HG03342 (cell line): ENCODE measurements at regions not wholly inside any gene's neighbourhood (a gene's known extent, or its start where the extent isn't known, plus 50 kb on each side); places are given as distances from the start of the nearest gene placed in this dataset.

Experiments used
- ATAC-seq: cut with Tn5 transposase; IDR thresholded peaks from one replicate; pipeline ENCODE4 v1.9.1; 2021; ENCODE audit warnings: mild to moderate bottlenecking, moderate library complexity; ENCODE audit not compliant: unreplicated experiment

DNA sequence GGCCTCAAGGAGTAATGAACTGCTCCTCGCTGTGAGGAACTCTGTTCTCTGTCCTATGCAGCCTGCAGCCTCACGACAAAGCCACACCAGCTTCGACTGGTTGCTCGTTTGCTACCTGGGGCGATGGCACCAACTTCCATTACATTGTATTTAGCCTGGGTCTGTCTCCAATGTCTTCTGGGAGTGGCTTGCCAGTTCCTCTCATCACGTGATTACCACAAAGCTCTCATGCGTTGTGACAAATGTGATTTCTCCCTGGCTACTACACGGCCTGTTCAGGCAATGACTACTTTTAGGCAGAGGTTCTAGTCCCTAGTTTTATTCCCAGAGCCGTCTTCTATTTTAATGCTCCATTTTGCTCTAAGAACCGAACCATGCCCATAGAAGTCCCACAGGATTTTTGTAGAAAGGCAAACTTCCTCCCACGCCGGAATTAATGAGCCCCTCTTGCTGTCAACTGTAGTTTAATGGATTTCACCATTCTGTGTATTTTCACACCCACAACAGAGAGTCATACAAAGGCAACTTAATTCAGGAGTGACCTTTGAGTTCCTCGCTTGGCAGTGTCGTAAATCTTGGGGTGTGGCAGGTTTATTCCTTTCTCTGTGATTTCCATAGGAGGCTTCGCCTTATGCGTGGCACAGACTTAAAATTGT, 351.9 kb downstream of the EFNB2 start:
- no peak for ATAC-seq

DNA sequence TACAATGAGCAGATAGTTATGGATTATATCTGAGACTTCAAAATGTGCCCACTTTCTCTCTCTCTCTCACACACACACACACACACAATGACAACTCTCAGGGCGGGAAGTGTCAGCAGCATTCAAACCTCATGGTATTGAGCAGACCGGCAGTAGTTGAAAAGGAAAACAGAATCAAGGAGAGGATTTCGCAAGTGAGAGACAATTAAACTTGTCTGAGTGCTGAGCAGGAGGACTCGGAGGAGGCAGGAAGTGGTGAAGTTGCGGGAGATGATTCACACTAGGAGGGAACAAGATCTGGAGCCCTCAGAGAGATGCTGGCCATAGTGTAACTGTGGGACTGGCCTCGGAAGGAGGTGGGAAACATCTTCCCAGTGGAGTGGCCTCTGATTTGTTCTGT, 353.1 kb downstream of the EFNB2 start:
- no peak for ATAC-seq

- ATAC-seq, result no peak
These were observed 356.6 kb downstream of the EFNB2 start for GRCh38 chr13:106178816-106179215.

DNA sequence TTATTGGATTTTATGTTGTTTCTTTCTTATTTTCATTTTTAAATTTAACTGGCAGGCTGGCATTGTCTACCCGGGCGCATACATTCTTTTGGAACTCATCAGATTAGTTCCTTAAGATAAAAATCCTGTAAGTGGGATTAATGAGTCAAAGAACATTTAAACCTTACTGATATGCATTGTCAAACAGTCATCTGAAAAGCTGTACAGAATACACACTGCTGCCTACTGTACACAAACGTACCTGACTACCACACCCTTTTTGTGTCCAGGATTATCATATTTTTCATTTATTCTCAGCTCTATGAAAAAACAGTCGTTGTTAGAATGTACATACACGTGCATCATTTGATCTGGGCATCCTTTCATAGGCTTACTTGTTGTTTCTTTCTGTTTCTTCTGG, 358.3 kb downstream of the EFNB2 start:
- no peak for ATAC-seq

GRCh38 chr13:106176117-106176516, 359.3 kb downstream of the EFNB2 start:
- ATAC-seq, result no peak

GRCh38 chr13:106173891-106174610, 361.4 kb downstream of the EFNB2 start:
- no peak for ATAC-seq

DNA sequence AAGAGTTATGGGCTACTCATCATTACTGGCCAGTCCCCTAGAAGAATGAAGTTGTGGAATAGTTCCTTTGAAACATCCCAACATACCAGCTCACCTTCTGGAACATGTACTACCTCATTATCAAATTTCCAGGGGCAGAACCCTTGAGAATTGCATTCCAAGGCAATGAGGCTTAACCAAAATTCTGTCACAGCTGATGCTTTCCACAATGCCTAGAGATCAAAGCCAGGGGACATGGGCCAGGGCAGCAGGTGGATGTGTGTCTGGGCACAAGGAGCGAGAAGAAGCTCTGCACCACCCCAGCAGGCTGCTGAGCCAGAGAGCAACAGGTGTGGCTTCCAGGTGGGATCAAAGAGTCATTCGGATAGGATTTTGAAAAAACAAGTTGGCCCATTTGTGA, 362.1 kb downstream of the EFNB2 start:
- ATAC-seq, result no peak

- ATAC-seq, result no peak
These were observed 363.1 kb downstream of the EFNB2 start for GRCh38 chr13:106172176-106172905.

GRCh38 chr13:106163426-106163825, 372.0 kb downstream of the EFNB2 start:
- ATAC-seq, result no peak

- no peak for ATAC-seq
These were observed 374.3 kb downstream of the EFNB2 start for GRCh38 chr13:106161146-106161545.

DNA sequence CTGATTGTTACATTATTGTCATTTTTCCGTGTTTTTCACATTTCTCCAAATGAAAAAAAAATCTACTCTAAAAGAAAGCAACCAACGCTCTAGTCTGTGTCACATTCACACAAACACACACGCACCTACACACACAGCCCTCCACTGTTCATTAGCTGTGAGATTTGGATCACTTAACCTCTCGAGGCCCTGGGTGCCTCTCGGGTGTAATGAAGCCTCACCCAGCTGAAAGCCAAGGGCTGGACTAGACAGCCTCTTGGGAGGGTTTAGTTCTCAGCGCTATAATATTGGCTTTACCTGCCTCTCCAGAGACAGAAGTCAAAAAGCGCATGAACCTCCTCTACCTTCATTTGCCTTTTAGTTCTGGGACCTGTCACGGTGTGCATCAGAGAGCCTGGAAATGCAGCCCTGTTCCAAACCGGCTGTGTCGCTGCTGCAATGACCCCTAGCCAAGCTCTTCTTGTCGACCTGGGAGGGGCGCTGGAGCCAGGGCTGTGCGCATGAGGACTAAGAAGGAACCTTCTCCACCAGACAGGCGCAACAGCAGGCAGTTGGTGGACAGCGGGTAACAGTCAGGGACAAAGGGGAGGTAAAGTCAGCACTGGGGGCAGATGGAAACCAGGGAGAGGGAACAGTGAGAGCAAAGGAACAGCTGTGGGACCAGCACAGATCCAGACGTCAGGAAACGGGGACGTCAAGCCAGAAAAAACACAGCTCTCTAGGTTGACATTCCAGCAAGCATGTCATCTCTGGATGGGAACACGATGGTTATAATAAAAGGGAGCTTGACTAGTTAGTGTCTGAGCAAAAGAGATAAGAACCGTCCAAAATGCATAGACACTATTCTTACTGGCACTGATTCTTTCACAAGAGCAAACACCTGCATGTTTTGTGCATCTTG, 375.9 kb downstream of the EFNB2 start:
- no peak for ATAC-seq

DNA sequence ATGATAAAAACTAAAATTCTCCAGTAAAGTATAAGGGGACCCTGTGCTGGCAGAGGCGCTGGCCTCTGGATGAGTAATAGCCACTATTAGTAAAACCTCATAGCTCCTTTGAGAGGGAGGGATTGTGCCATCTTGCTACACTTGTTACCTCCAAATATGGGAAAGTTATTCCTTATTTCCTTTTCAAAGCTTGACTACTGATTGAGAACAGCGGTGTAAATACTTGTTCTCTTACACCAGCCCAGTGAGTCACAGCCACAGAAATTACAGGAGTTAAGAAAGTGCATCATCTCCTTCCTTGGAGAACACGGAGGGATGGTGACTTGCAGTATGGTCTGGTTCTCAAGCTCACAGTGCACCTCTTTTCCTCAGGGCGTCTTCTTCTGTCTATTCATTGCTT, 379.0 kb downstream of the EFNB2 start:
- no peak for ATAC-seq

- no peak for ATAC-seq
These were observed 380.1 kb downstream of the EFNB2 start for GRCh38 chr13:106155411-106155810.

DNA sequence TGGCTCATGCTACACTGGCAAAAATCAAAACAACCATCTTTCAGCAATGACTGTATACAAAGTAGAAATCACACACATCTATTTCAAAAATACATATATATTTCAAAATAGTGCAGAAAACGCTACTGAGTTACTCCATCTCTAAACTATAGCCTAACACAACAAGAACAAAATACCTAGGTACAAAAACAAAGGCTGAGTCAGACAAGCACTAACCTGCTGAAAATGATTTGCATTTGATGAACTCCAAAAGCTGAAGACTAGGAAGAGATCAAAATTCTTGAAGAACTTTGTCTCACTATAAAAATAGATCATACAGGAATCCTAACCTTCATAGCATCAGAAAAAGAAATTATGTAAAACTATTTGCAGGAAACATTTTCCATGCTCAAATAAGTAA, 381.6 kb downstream of the EFNB2 start:
- no peak for ATAC-seq

- ATAC-seq, result no peak
These were observed 382.4 kb downstream of the EFNB2 start for GRCh38 chr13:106153041-106153440.

- no peak for ATAC-seq
These were observed 383.4 kb downstream of the EFNB2 start for GRCh38 chr13:106152047-106152446.

- ATAC-seq, result no peak
These were observed 384.3 kb downstream of the EFNB2 start for GRCh38 chr13:106151056-106151699.

- no peak for ATAC-seq
These were observed 389.2 kb downstream of the EFNB2 start for GRCh38 chr13:106145997-106146864.

DNA sequence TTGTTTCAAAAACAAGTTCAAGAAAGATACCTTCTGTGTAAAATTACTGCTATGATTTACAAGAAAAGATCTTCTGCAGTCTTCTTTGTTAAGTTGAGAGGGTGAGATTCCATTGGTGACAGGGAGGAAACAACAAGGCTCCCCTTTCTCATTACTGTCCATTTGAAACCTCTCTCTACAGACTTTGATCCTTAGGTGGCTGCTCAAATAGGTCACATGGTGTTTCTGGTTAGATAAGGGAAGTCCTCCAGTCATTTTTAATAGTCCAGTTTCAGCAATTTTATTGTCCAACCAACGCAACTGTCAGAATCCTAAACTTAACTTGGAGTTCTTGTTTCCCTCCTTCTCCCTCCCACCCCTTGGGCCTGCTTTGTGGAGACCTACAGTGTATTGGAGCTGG, 390.4 kb downstream of the EFNB2 start:
- ATAC-seq, result no peak
